WTC11 (cell line): ENCODE measurements at regions not wholly inside any gene's neighbourhood (a gene's known extent, or its start where the extent isn't known, plus 50 kb on each side); places are given as distances from the start of the nearest gene placed in this dataset.

Experiments
- CBFB ChIP-seq: sonication (generic); formaldehyde crosslinking; IDR thresholded peaks from 2 replicates; pipeline ENCODE4 v1.8.1; 2022; ENCODE audit warnings: mild to moderate bottlenecking, low read depth, missing genetic modification reagents
- ESRRA ChIP-seq: sonication (generic); formaldehyde crosslinking; IDR thresholded peaks from 2 replicates; pipeline ENCODE4 v1.8.1; 2022; ENCODE audit warnings: mild to moderate bottlenecking, missing genetic modification reagents, borderline replicate concordance
- GABPB1 ChIP-seq: sonication (generic); formaldehyde crosslinking; IDR thresholded peaks from 2 replicates; pipeline ENCODE4 v1.8.1; 2023; ENCODE audit warnings: mild to moderate bottlenecking, missing genetic modification reagents
- RORB ChIP-seq: fragments of 250-450 bp; sonication (Bioruptor Pico); IDR thresholded peaks from 2 replicates; pipeline ENCODE4 v1.9.0; 2021; ENCODE audit warnings: mild to moderate bottlenecking
- SMAD3 ChIP-seq: sonication (generic); formaldehyde crosslinking; IDR thresholded peaks from 2 replicates; pipeline ENCODE4 v1.8.0; 2022; ENCODE audit warnings: missing genetic modification reagents, mild to moderate bottlenecking, borderline replicate concordance
- ZBTB21 ChIP-seq: sonication (generic); formaldehyde crosslinking; IDR thresholded peaks from 2 replicates; pipeline ENCODE4 v1.8.1; 2023; ENCODE audit warnings: mild to moderate bottlenecking, missing genetic modification reagents, borderline replicate concordance
- ZNF396 ChIP-seq: fragments of 250-450 bp; sonication (Bioruptor Pico); IDR thresholded peaks from 2 replicates; pipeline ENCODE4 v1.8.0; 2021; ENCODE audit warnings: mild to moderate bottlenecking, moderate library complexity, borderline replicate concordance
- TF ChIP-seq, protein P1 (sequence below): fragments of 200-600 bp; IDR thresholded peaks from 2 replicates; pipeline ENCODE4 v1.8.0; 2022; ENCODE audit warnings: antibody characterized with exemption
- TF ChIP-seq, protein P2 (sequence below): sonication (generic); formaldehyde crosslinking; IDR thresholded peaks from 2 replicates; pipeline ENCODE4 v1.8.1; 2023; ENCODE audit warnings: mild to moderate bottlenecking, moderate library complexity, missing genetic modification reagents
- TF ChIP-seq, protein P3 (sequence below): sonication (generic); formaldehyde crosslinking; IDR thresholded peaks from 2 replicates; pipeline ENCODE4 v1.8.0; 2022; ENCODE audit warnings: mild to moderate bottlenecking, missing genetic modification reagents
- TF ChIP-seq, protein P4 (sequence below): sonication (generic); formaldehyde crosslinking; IDR thresholded peaks from 2 replicates; pipeline ENCODE4 v1.8.1; 2023; ENCODE audit warnings: mild to moderate bottlenecking, missing genetic modification reagents, borderline replicate concordance
- TF ChIP-seq, protein P5 (sequence below): sonication (generic); formaldehyde crosslinking; IDR thresholded peaks from 2 replicates; pipeline ENCODE4 v1.8.1; 2022; ENCODE audit warnings: missing genetic modification reagents, borderline replicate concordance

DNA sequence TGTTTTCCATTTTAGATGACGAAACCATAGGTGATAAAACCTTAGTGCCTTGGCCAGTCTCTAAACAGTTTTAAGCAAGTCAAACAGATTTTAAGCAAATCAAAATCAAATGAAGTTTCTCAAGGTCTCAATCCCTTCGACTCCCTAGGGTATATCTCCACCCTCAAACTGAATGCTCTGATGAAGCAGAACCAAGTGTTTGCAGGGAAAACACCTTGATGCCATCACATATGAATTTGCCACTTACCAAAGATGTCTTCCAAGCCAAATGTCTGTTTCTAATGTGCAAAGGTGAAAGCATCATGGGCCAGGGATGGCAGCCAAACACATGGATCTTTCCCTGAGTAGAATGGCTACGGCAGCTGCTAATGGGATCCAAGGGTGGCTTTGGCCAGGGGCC lies 116.4 kb upstream of the COP1 start:
- TF ChIP-seq, protein P1, sequence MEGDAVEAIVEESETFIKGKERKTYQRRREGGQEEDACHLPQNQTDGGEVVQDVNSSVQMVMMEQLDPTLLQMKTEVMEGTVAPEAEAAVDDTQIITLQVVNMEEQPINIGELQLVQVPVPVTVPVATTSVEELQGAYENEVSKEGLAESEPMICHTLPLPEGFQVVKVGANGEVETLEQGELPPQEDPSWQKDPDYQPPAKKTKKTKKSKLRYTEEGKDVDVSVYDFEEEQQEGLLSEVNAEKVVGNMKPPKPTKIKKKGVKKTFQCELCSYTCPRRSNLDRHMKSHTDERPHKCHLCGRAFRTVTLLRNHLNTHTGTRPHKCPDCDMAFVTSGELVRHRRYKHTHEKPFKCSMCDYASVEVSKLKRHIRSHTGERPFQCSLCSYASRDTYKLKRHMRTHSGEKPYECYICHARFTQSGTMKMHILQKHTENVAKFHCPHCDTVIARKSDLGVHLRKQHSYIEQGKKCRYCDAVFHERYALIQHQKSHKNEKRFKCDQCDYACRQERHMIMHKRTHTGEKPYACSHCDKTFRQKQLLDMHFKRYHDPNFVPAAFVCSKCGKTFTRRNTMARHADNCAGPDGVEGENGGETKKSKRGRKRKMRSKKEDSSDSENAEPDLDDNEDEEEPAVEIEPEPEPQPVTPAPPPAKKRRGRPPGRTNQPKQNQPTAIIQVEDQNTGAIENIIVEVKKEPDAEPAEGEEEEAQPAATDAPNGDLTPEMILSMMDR: no peak
- TF ChIP-seq SMAD3 (CRISPR knock-in tag): no peak
- TF ChIP-seq ZBTB21 (CRISPR knock-in tag): no peak
- TF ChIP-seq ESRRA: no peak
- no peak for TF ChIP-seq GABPB1 (CRISPR knock-in tag)
- no peak for TF ChIP-seq ZNF396 (CRISPR knock-in tag)
- TF ChIP-seq, protein P2, sequence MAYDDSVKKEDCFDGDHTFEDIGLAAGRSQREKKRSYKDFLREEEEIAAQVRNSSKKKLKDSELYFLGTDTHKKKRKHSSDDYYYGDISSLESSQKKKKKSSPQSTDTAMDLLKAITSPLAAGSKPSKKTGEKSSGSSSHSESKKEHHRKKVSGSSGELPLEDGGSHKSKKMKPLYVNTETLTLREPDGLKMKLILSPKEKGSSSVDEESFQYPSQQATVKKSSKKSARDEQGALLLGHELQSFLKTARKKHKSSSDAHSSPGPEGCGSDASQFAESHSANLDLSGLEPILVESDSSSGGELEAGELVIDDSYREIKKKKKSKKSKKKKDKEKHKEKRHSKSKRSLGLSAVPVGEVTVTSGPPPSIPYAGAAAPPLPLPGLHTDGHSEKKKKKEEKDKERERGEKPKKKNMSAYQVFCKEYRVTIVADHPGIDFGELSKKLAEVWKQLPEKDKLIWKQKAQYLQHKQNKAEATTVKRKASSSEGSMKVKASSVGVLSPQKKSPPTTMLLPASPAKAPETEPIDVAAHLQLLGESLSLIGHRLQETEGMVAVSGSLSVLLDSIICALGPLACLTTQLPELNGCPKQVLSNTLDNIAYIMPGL (CRISPR knock-in tag): no peak
- TF ChIP-seq, protein P3, sequence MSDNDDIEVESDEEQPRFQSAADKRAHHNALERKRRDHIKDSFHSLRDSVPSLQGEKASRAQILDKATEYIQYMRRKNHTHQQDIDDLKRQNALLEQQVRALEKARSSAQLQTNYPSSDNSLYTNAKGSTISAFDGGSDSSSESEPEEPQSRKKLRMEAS: no peak
- TF ChIP-seq, protein P4, sequence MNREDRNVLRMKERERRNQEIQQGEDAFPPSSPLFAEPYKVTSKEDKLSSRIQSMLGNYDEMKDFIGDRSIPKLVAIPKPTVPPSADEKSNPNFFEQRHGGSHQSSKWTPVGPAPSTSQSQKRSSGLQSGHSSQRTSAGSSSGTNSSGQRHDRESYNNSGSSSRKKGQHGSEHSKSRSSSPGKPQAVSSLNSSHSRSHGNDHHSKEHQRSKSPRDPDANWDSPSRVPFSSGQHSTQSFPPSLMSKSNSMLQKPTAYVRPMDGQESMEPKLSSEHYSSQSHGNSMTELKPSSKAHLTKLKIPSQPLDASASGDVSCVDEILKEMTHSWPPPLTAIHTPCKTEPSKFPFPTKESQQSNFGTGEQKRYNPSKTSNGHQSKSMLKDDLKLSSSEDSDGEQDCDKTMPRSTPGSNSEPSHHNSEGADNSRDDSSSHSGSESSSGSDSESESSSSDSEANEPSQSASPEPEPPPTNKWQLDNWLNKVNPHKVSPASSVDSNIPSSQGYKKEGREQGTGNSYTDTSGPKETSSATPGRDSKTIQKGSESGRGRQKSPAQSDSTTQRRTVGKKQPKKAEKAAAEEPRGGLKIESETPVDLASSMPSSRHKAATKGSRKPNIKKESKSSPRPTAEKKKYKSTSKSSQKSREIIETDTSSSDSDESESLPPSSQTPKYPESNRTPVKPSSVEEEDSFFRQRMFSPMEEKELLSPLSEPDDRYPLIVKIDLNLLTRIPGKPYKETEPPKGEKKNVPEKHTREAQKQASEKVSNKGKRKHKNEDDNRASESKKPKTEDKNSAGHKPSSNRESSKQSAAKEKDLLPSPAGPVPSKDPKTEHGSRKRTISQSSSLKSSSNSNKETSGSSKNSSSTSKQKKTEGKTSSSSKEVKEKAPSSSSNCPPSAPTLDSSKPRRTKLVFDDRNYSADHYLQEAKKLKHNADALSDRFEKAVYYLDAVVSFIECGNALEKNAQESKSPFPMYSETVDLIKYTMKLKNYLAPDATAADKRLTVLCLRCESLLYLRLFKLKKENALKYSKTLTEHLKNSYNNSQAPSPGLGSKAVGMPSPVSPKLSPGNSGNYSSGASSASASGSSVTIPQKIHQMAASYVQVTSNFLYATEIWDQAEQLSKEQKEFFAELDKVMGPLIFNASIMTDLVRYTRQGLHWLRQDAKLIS (CRISPR knock-in tag): no peak
- TF ChIP-seq CBFB (CRISPR knock-in tag): no peak
- TF ChIP-seq, protein P5, sequence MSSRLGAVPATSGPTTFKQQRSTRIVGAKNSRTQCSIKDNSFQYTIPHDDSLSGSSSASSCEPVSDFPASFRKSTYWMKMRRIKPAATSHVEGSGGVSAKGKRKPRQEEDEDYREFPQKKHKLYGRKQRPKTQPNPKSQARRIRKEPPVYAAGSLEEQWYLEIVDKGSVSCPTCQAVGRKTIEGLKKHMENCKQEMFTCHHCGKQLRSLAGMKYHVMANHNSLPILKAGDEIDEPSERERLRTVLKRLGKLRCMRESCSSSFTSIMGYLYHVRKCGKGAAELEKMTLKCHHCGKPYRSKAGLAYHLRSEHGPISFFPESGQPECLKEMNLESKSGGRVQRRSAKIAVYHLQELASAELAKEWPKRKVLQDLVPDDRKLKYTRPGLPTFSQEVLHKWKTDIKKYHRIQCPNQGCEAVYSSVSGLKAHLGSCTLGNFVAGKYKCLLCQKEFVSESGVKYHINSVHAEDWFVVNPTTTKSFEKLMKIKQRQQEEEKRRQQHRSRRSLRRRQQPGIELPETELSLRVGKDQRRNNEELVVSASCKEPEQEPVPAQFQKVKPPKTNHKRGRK (CRISPR knock-in tag): no peak
- no peak for TF ChIP-seq RORB (CRISPR knock-in tag)
